ENCODE measurements at regions not wholly inside any gene's neighbourhood (a gene's known extent, or its start where the extent isn't known, plus 50 kb on each side); places are given as distances from the start of the nearest gene placed in this dataset.

DNA sequence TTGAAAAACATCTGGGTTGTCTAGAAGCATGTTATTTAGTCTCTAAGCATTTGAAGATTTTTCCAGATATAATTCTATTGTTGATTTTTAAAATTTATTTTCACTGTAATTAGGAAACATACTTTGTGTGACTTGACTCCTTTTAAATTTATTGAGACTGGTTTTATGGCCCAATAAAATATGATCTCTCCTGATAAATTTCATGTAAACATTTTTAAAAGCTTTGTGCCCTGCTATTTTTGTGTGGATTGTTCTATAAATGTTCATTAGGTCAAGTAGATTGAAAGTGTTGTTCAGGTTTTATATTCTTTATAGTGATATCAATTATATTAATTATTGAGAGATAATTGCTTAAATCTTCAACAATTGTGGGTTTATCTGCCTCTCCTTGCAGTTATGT lies 105.4 kb downstream of the RFX6 start:
- Histone ChIP-seq H3K4me1 (ENCODE audit: control insufficient read depth, insufficient read depth, low read length) (no peaks in the 10 kb centered on the region), H3K36me3 (ENCODE audit: control insufficient read depth in 2 of 2, insufficient read depth in 1 of 2, low read length in 2 of 2) (no peaks in the 10 kb centered on the region), H3K27ac (ENCODE audit: extremely low read depth, low read depth, low read length) (no peak overlapping the region), H3K9me3 (ENCODE audit: control insufficient read depth, insufficient read depth, low read depth, low read length) (no peaks in the 10 kb centered on the region), H3K4me3 (ENCODE audit: low read depth, low read length) (no peak overlapping the region)
- TF ChIP-seq ZNF292 (tag by site-specific recombination; IDR thresholded peaks at IDR 0.05; ENCODE audit: borderline replicate concordance, low read depth): no peak
- peak; percentile 62 for TF ChIP-seq FEZF1 (tag by site-specific recombination; IDR thresholded peaks at IDR 0.05)
- 0 out of 2 replicates have a peak, but pooled peaks have one; percentile 22 for TF ChIP-seq ZNF843 (tag by site-specific recombination; IDR thresholded peaks at IDR 0.05)
- TF ChIP-seq PRDM6 (tag by site-specific recombination; IDR thresholded peaks at IDR 0.05): 0 out of 2 replicates have a peak, but pooled peaks have one; percentile 34
- TF ChIP-seq, protein P1, sequence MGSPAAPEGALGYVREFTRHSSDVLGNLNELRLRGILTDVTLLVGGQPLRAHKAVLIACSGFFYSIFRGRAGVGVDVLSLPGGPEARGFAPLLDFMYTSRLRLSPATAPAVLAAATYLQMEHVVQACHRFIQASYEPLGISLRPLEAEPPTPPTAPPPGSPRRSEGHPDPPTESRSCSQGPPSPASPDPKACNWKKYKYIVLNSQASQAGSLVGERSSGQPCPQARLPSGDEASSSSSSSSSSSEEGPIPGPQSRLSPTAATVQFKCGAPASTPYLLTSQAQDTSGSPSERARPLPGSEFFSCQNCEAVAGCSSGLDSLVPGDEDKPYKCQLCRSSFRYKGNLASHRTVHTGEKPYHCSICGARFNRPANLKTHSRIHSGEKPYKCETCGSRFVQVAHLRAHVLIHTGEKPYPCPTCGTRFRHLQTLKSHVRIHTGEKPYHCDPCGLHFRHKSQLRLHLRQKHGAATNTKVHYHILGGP (tag by site-specific recombination; IDR thresholded peaks at IDR 0.05): 0 out of 2 replicates have a peak, but pooled peaks have one; percentile 36
- TF ChIP-seq ZNF350 (tag by site-specific recombination; IDR thresholded peaks at IDR 0.05): peak; percentile 62; the same call in 1 of the 2 replicates
- no peak for TF ChIP-seq ZNF16 (tag by site-specific recombination; IDR thresholded peaks at IDR 0.05; ENCODE audit: low read depth)
- 0 out of 2 replicates have a peak, but pooled peaks have one; percentile 34 for TF ChIP-seq ZNF19 (tag by site-specific recombination; IDR thresholded peaks at IDR 0.05; ENCODE audit: low read depth)
- no peak for TF ChIP-seq KLF17 (tag by site-specific recombination; IDR thresholded peaks at IDR 0.05)
- TF ChIP-seq ZNF530 (tag by site-specific recombination; IDR thresholded peaks at IDR 0.05; ENCODE audit: low read depth): no peak
- ChIA-PET CTCF (interaction anchor here (0.6 to 2.5 kb wide), 4 partner anchors 10 to 1409 kb away, joined by 3 to 9 read pairs (median 4); no protein-coding TSS in a partner anchor), POLR2A (no interaction called here)

DNA sequence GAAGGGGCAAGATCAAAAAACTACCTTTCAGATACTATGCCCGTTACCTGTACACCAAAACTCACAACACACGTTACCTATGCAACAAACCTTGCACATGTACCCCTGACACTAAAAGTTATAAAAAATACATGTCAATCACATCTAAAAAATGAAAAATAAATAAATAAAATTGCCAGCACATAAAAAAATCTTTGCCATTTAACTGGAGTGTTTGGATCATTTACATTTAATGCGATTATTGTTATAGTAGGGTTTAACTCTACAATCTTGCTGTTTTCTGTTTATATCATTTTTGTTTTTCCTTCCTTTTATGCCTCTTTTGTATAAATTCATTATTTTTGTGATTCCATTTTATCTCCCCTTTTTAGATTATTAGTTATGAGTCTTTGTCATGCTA lies 106.3 kb downstream of the RFX6 start:
- ChIA-PET CTCF (interaction anchor here (1.0 to 2.5 kb wide), 2 partner anchors 11 to 15 kb away, joined by 3 to 9 read pairs; no protein-coding TSS in a partner anchor), POLR2A (no interaction called here)
- TF ChIP-seq ZNF571 (tag by site-specific recombination; IDR thresholded peaks at IDR 0.05): no peak
- no peak for TF ChIP-seq YY1 (tag by site-specific recombination; IDR thresholded peaks at IDR 0.05)
- TF ChIP-seq, protein P2, sequence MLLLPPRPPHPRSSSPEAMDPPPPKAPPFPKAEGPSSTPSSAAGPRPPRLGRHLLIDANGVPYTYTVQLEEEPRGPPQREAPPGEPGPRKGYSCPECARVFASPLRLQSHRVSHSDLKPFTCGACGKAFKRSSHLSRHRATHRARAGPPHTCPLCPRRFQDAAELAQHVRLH (tag by site-specific recombination; IDR thresholded peaks at IDR 0.05): no peak
- TF ChIP-seq SETDB1 (IDR thresholded peaks at IDR 0.05; ENCODE audit: insufficient read length, low read length): peak; percentile 89
- TF ChIP-seq ZNF785 (tag by site-specific recombination; IDR thresholded peaks at IDR 0.05): no peak
- no peak for TF ChIP-seq ZNF561 (tag by site-specific recombination; IDR thresholded peaks at IDR 0.05; ENCODE audit: borderline replicate concordance)
- Histone ChIP-seq H3K36me3 (ENCODE audit: control insufficient read depth in 2 of 2, insufficient read depth in 1 of 2, low read length in 2 of 2) (no peaks in the 10 kb centered on the region), H3K27ac (ENCODE audit: extremely low read depth, low read depth, low read length) (no peak overlapping the region), H3K4me1 (ENCODE audit: control insufficient read depth, insufficient read depth, low read length) (no peaks in the 10 kb centered on the region), H3K4me3 (ENCODE audit: low read depth, low read length) (no peak overlapping the region), H3K9me3 (ENCODE audit: control insufficient read depth, insufficient read depth, low read depth, low read length) (no peaks in the 10 kb centered on the region)

GRCh38 chr6:116986819-116987218 lies 109.8 kb downstream of the RFX6 start:
- H3K27ac ChIP-seq (ENCODE audit: extremely low read depth, low read depth, low read length): no peak overlapping the region
- ChIA-PET POLR2A (no interaction called here), CTCF (interaction anchor here (0.6 kb wide), 1 partner anchor 426 kb away, joined by 4 read pairs; no protein-coding TSS in a partner anchor)
- TF ChIP-seq ZNF830 (tag by site-specific recombination; IDR thresholded peaks at IDR 0.05; ENCODE audit: low read depth): no peak
- TF ChIP-seq ZSCAN23 (tag by site-specific recombination; IDR thresholded peaks at IDR 0.05): no peak
- TF ChIP-seq ZNF48 (tag by site-specific recombination; IDR thresholded peaks at IDR 0.05): no peak
- no peak for TF ChIP-seq ZSCAN30 (tag by site-specific recombination; IDR thresholded peaks at IDR 0.05)
- TF ChIP-seq ZNF335 (tag by site-specific recombination; conservative IDR thresholded peaks at IDR 0.05): no peak
- no peak for TF ChIP-seq SETDB1 (IDR thresholded peaks at IDR 0.05; ENCODE audit: insufficient read length, low read length)
- no peak for TF ChIP-seq ZNF654 (tag by site-specific recombination; IDR thresholded peaks at IDR 0.05; ENCODE audit: low read depth)
- TF ChIP-seq, protein P3, sequence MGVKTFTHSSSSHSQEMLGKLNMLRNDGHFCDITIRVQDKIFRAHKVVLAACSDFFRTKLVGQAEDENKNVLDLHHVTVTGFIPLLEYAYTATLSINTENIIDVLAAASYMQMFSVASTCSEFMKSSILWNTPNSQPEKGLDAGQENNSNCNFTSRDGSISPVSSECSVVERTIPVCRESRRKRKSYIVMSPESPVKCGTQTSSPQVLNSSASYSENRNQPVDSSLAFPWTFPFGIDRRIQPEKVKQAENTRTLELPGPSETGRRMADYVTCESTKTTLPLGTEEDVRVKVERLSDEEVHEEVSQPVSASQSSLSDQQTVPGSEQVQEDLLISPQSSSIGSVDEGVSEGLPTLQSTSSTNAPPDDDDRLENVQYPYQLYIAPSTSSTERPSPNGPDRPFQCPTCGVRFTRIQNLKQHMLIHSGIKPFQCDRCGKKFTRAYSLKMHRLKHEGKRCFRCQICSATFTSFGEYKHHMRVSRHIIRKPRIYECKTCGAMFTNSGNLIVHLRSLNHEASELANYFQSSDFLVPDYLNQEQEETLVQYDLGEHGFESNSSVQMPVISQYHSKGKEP (tag by site-specific recombination; IDR thresholded peaks at IDR 0.05): no peak
- no peak for TF ChIP-seq ZNF544 (tag by site-specific recombination; IDR thresholded peaks at IDR 0.05)
- TF ChIP-seq ZNF521 (tag by site-specific recombination; IDR thresholded peaks at IDR 0.05): no peak
- no peak for TF ChIP-seq ZNF585B (tag by site-specific recombination; IDR thresholded peaks at IDR 0.05)
- no peak for TF ChIP-seq KLF8 (tag by site-specific recombination; IDR thresholded peaks at IDR 0.05)

More at GRCh38 chr6:116986819-116987218, 109.8 kb downstream of the RFX6 start:
- H3K36me3 ChIP-seq (ENCODE audit: control insufficient read depth in 2 of 2, insufficient read depth in 1 of 2, low read length in 2 of 2): no peaks in the 10 kb centered on the region
- H3K4me3 ChIP-seq (ENCODE audit: low read depth, low read length): no peak overlapping the region
- no peaks in the 10 kb centered on the region for H3K9me3 ChIP-seq (ENCODE audit: control insufficient read depth, insufficient read depth, low read depth, low read length)
- no peaks in the 10 kb centered on the region for H3K4me1 ChIP-seq (ENCODE audit: control insufficient read depth, insufficient read depth, low read length)
